ENCODE measurements at regions not wholly inside any gene's neighbourhood (a gene's known extent, or its start where the extent isn't known, plus 50 kb on each side); places are given as distances from the start of the nearest gene placed in this dataset.

DNA sequence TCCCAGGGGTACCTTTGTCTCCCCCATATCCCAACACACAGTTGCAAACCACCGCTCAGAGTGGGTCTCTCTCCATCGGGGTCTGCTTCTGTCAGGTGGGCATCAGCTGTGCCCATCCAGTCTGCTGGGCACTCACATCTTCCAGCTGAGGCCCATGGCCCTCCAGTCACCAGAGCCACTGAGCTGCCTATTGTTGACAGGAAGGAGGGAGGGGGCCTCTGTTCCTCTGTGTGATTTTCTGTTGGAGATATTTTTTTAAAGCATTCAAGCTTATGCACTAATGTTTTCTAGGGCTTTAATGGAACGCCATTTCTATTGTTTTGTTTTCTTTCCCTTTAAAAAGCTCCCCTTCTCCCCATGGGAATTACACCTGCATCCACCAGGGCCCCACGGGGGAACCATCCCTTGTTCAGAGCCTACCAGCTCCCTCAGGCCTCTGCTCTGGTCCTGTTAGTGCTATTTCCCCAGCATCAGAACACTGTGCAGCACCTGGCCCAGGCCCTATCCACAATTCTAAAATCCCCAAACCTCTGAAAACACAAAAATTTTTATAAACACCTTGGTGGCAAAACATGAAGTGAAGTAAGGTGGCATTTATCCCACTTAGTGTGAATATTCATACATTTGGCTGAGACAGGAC is 326.2 kb downstream of the CD83 start:
- TF ChIP-seq TCF7L2 (IDR thresholded peaks at IDR 0.05; ENCODE audit: low read depth, low read length) (no peak), POLR2AphosphoS5 (IDR thresholded peaks at IDR 0.05; ENCODE audit: low read depth, low read length) (no peak)
- TF ChIP-seq, protein P1, sequence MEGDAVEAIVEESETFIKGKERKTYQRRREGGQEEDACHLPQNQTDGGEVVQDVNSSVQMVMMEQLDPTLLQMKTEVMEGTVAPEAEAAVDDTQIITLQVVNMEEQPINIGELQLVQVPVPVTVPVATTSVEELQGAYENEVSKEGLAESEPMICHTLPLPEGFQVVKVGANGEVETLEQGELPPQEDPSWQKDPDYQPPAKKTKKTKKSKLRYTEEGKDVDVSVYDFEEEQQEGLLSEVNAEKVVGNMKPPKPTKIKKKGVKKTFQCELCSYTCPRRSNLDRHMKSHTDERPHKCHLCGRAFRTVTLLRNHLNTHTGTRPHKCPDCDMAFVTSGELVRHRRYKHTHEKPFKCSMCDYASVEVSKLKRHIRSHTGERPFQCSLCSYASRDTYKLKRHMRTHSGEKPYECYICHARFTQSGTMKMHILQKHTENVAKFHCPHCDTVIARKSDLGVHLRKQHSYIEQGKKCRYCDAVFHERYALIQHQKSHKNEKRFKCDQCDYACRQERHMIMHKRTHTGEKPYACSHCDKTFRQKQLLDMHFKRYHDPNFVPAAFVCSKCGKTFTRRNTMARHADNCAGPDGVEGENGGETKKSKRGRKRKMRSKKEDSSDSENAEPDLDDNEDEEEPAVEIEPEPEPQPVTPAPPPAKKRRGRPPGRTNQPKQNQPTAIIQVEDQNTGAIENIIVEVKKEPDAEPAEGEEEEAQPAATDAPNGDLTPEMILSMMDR (IDR thresholded peaks at IDR 0.05), result no peak
- TF ChIP-seq, protein P2, sequence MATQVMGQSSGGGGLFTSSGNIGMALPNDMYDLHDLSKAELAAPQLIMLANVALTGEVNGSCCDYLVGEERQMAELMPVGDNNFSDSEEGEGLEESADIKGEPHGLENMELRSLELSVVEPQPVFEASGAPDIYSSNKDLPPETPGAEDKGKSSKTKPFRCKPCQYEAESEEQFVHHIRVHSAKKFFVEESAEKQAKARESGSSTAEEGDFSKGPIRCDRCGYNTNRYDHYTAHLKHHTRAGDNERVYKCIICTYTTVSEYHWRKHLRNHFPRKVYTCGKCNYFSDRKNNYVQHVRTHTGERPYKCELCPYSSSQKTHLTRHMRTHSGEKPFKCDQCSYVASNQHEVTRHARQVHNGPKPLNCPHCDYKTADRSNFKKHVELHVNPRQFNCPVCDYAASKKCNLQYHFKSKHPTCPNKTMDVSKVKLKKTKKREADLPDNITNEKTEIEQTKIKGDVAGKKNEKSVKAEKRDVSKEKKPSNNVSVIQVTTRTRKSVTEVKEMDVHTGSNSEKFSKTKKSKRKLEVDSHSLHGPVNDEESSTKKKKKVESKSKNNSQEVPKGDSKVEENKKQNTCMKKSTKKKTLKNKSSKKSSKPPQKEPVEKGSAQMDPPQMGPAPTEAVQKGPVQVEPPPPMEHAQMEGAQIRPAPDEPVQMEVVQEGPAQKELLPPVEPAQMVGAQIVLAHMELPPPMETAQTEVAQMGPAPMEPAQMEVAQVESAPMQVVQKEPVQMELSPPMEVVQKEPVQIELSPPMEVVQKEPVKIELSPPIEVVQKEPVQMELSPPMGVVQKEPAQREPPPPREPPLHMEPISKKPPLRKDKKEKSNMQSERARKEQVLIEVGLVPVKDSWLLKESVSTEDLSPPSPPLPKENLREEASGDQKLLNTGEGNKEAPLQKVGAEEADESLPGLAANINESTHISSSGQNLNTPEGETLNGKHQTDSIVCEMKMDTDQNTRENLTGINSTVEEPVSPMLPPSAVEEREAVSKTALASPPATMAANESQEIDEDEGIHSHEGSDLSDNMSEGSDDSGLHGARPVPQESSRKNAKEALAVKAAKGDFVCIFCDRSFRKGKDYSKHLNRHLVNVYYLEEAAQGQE (IDR thresholded peaks at IDR 0.05; ENCODE audit: insufficient read depth in 1 of 2, low read depth in 2 of 2, low read length in 1 of 2), result no peak
- CTCF ChIA-PET, result no interaction called here
- POLR2A ChIA-PET, result no interaction called here
- no peaks in the 10 kb centered on the region for H3K9me3 ChIP-seq (ENCODE audit: control insufficient read depth, insufficient read depth, low read depth, low read length)
- H3K4me3 ChIP-seq (ENCODE audit: low read depth in 2 of 2, low read length in 2 of 2), result no peak overlapping the region
- H3K27me3 ChIP-seq (ENCODE audit: control insufficient read depth, insufficient read depth, low read length), result no peaks in the 10 kb centered on the region
- no peaks in the 10 kb centered on the region for H3K36me3 ChIP-seq (ENCODE audit: control insufficient read depth, insufficient read depth, low read length)
- H3K4me1 ChIP-seq (ENCODE audit: control insufficient read depth, insufficient read depth, low read length), result no peaks in the 10 kb centered on the region; the same call in 1 of the 2 replicates
- intact Hi-C loops (cut with micrococcal nuclease; ENCODE audit: unreplicated experiment) (no loop called here), in situ Hi-C loops (cut with HindIII; ENCODE audit: low pct_unique_long_range_greater_than_20kb, low sequenced_read_pairs) (no loop called here)
- BruUV-seq (replicated peaks), result no TSS peak
- DNase-seq (ENCODE audit: low read depth, low spot score) (no peak), ATAC-seq (no peak)
- no peak overlapping the region for H3K27ac ChIP-seq (ENCODE audit: low read length)

DNA sequence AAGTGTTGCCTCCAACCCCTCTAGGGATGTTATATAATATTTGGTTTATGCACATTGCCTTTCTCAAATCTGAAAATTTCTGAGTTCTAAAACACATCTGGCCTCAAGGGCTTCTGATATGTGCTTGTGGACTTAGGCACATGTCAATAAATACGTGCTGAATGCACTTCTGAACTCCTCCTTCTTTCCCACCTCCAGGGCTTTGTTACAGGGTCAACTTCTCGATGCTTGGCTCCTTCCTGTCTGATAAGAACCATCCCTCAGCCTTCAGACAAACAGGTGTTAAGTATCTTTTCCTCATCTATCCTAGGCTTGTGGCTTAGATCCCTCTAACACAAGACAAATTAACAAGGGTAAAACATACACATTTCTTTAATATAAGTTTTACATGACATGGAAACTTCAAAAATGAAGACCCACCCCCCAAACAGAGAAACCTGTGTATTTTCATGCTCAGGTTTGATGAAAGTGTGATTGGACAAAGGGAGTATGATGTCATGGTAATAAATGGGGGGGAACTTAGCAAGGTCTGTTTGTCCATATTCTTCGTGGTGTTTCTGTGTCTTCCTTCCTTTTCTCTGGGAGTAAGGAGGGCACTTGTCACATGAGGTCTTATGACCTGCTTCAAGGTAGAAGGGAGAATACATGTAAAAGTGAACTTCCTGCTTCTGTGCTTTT is 326.9 kb downstream of the CD83 start:
- CTCF ChIA-PET, result no interaction called here
- POLR2A ChIA-PET, result no interaction called here
- Histone ChIP-seq H3K4me3 (ENCODE audit: low read depth in 2 of 2, low read length in 2 of 2) (no peak overlapping the region), H3K27me3 (ENCODE audit: control insufficient read depth, insufficient read depth, low read length) (no peaks in the 10 kb centered on the region), H3K36me3 (ENCODE audit: control insufficient read depth, insufficient read depth, low read length) (no peaks in the 10 kb centered on the region), H3K4me1 (ENCODE audit: control insufficient read depth, insufficient read depth, low read length) (no peaks in the 10 kb centered on the region; the same call in 1 of the 2 replicates), H3K27ac (ENCODE audit: low read length) (no peak overlapping the region), H3K9me3 (ENCODE audit: control insufficient read depth, insufficient read depth, low read depth, low read length) (no peaks in the 10 kb centered on the region)
- in situ Hi-C loops (cut with HindIII; ENCODE audit: low pct_unique_long_range_greater_than_20kb, low sequenced_read_pairs) (no loop called here), intact Hi-C loops (cut with micrococcal nuclease; ENCODE audit: unreplicated experiment) (no loop called here)
- DNase-seq (ENCODE audit: low read depth, low spot score) (no peak), ATAC-seq (no peak)
- no peak for TF ChIP-seq SIN3A (IDR thresholded peaks at IDR 0.05; ENCODE audit: borderline replicate concordance, insufficient read depth, low read depth, low read length)
- TF ChIP-seq, protein P2 (IDR thresholded peaks at IDR 0.05; ENCODE audit: insufficient read depth in 1 of 2, low read depth in 2 of 2, low read length in 1 of 2), result no peak
- no peak for TF ChIP-seq TCF7L2 (IDR thresholded peaks at IDR 0.05; ENCODE audit: low read depth, low read length)
- TF ChIP-seq POLR2AphosphoS5 (IDR thresholded peaks at IDR 0.05; ENCODE audit: low read depth, low read length), result no peak
- TF ChIP-seq, protein P1 (IDR thresholded peaks at IDR 0.05), result no peak
- no TSS peak for BruUV-seq (replicated peaks)
